ENCODE measurements at regions not wholly inside any gene's neighbourhood (a gene's known extent, or its start where the extent isn't known, plus 50 kb on each side); places are given as distances from the start of the nearest gene placed in this dataset.

- ChIA-PET CTCF (no interaction called here), POLR2A (no interaction called here)
These were observed 411.7 kb upstream of the RORA start for GRCh38 chr15:61640756-61641155.

GRCh38 chr15:61639491-61639890 lies 410.4 kb upstream of the RORA start:
- ATAC-seq, result no peak
- ChIA-PET CTCF (no interaction called here), POLR2A (no interaction called here)
- H3K27ac Mint-ChIP-seq, result no peak overlapping the region
- H3K4me1 Mint-ChIP-seq (ENCODE audit: low read depth), result no peaks in the 10 kb centered on the region
- no peak for DNase-seq
- no peak overlapping the region for H3K4me3 Mint-ChIP-seq
- peaks cover 6% of the 10 kb centered on the region for H3K27me3 Mint-ChIP-seq (ENCODE audit: low read depth)
- H3K36me3 Mint-ChIP-seq (ENCODE audit: low read depth), result no peaks in the 10 kb centered on the region
- H3K9me3 Mint-ChIP-seq (ENCODE audit: insufficient read depth), result no peaks in the 10 kb centered on the region

More at GRCh38 chr15:61640756-61641155, 411.7 kb upstream of the RORA start:
- no peaks in the 10 kb centered on the region for H3K9me3 Mint-ChIP-seq (ENCODE audit: insufficient read depth)
- no peak overlapping the region for H3K27ac Mint-ChIP-seq
- DNase-seq (no peak), ATAC-seq (no peak)
- peaks cover 6% of the 10 kb centered on the region for H3K27me3 Mint-ChIP-seq (ENCODE audit: low read depth)
- no peaks in the 10 kb centered on the region for H3K36me3 Mint-ChIP-seq (ENCODE audit: low read depth)
- H3K4me3 Mint-ChIP-seq, result no peak overlapping the region
- no peaks in the 10 kb centered on the region for H3K4me1 Mint-ChIP-seq (ENCODE audit: low read depth)

GRCh38 chr15:61634837-61635236 lies 405.7 kb upstream of the RORA start:
- no peaks in the 10 kb centered on the region for H3K4me1 Mint-ChIP-seq (ENCODE audit: low read depth)
- no peak for DNase-seq
- no peak overlapping the region for H3K27ac Mint-ChIP-seq
- no peaks in the 10 kb centered on the region for H3K9me3 Mint-ChIP-seq (ENCODE audit: insufficient read depth)
- ChIA-PET POLR2A (no interaction called here), CTCF (no interaction called here)
- H3K4me3 Mint-ChIP-seq, result no peak overlapping the region
- peaks cover 10% of the 10 kb centered on the region for H3K27me3 Mint-ChIP-seq (ENCODE audit: low read depth)
- ATAC-seq, result no peak
- no peaks in the 10 kb centered on the region for H3K36me3 Mint-ChIP-seq (ENCODE audit: low read depth)

- ChIA-PET CTCF (no interaction called here), POLR2A (no interaction called here)
- Mint-ChIP-seq H3K27ac (no peak overlapping the region), H3K4me1 (ENCODE audit: low read depth) (no peaks in the 10 kb centered on the region), H3K4me3 (no peak overlapping the region), H3K36me3 (ENCODE audit: low read depth) (no peaks in the 10 kb centered on the region), H3K27me3 (ENCODE audit: low read depth) (peaks cover 10% of the 10 kb centered on the region), H3K9me3 (ENCODE audit: insufficient read depth) (no peaks in the 10 kb centered on the region)
- ATAC-seq, result no peak
- DNase-seq, result no peak
These were observed 404.8 kb upstream of the RORA start for GRCh38 chr15:61633951-61634350.

- ATAC-seq, result no peak
- peaks cover 19% of the 10 kb centered on the region for H3K27me3 Mint-ChIP-seq (ENCODE audit: low read depth)
- no peaks in the 10 kb centered on the region for H3K9me3 Mint-ChIP-seq (ENCODE audit: insufficient read depth)
- H3K4me3 Mint-ChIP-seq, result no peak overlapping the region
- ChIA-PET CTCF (no interaction called here), POLR2A (no interaction called here)
- no peak for DNase-seq
- H3K36me3 Mint-ChIP-seq (ENCODE audit: low read depth), result no peaks in the 10 kb centered on the region
- H3K4me1 Mint-ChIP-seq (ENCODE audit: low read depth), result no peaks in the 10 kb centered on the region
- H3K27ac Mint-ChIP-seq, result no peak overlapping the region
These were observed 400.2 kb upstream of the RORA start for GRCh38 chr15:61629269-61629668.

- Mint-ChIP-seq H3K27me3 (ENCODE audit: low read depth) (peaks cover 11% of the 10 kb centered on the region), H3K36me3 (ENCODE audit: low read depth) (no peaks in the 10 kb centered on the region), H3K4me1 (ENCODE audit: low read depth) (no peaks in the 10 kb centered on the region), H3K27ac (no peak overlapping the region), H3K4me3 (no peak overlapping the region), H3K9me3 (ENCODE audit: insufficient read depth) (no peaks in the 10 kb centered on the region)
- DNase-seq (no peak), ATAC-seq (no peak)
- POLR2A ChIA-PET, result no interaction called here
- CTCF ChIA-PET, result no interaction called here
These were observed 395.8 kb upstream of the RORA start for GRCh38 chr15:61624950-61625349.

GRCh38 chr15:61623746-61624145 lies 394.6 kb upstream of the RORA start:
- CTCF ChIA-PET, result no interaction called here
- H3K9me3 Mint-ChIP-seq (ENCODE audit: insufficient read depth), result no peaks in the 10 kb centered on the region

GRCh38 chr15:61621865-61622264 lies 392.8 kb upstream of the RORA start:
- no peak overlapping the region for H3K27ac Mint-ChIP-seq
- CTCF ChIA-PET, result no interaction called here
- no peaks in the 10 kb centered on the region for H3K36me3 Mint-ChIP-seq (ENCODE audit: low read depth)
- no peaks in the 10 kb centered on the region for H3K9me3 Mint-ChIP-seq (ENCODE audit: insufficient read depth)
- no peak overlapping the region for H3K4me3 Mint-ChIP-seq
- POLR2A ChIA-PET, result no interaction called here
- no peak for DNase-seq
- ATAC-seq, result no peak
- H3K27me3 Mint-ChIP-seq (ENCODE audit: low read depth), result peaks cover 2% of the 10 kb centered on the region
- H3K4me1 Mint-ChIP-seq (ENCODE audit: low read depth), result no peaks in the 10 kb centered on the region

More at GRCh38 chr15:61623746-61624145, 394.6 kb upstream of the RORA start:
- H3K27me3 Mint-ChIP-seq (ENCODE audit: low read depth), result peaks cover 8% of the 10 kb centered on the region
- no peaks in the 10 kb centered on the region for H3K36me3 Mint-ChIP-seq (ENCODE audit: low read depth)
- H3K4me3 Mint-ChIP-seq, result no peak overlapping the region
- H3K4me1 Mint-ChIP-seq (ENCODE audit: low read depth), result no peaks in the 10 kb centered on the region
- no peak for DNase-seq
- H3K27ac Mint-ChIP-seq, result no peak overlapping the region
- ATAC-seq, result no peak
- POLR2A ChIA-PET, result no interaction called here

GRCh38 chr15:61621146-61621545 lies 392.0 kb upstream of the RORA start:
- DNase-seq (peak; percentile 21), ATAC-seq (no peak)
- H3K36me3 Mint-ChIP-seq (ENCODE audit: low read depth), result no peaks in the 10 kb centered on the region
- H3K27me3 Mint-ChIP-seq (ENCODE audit: low read depth), result no peaks in the 10 kb centered on the region
- ChIA-PET POLR2A (no interaction called here), CTCF (no interaction called here)
- no peak overlapping the region for H3K27ac Mint-ChIP-seq
- no peaks in the 10 kb centered on the region for H3K9me3 Mint-ChIP-seq (ENCODE audit: insufficient read depth)
- H3K4me3 Mint-ChIP-seq, result no peak overlapping the region
- no peaks in the 10 kb centered on the region for H3K4me1 Mint-ChIP-seq (ENCODE audit: low read depth)

GRCh38 chr15:61620151-61620550 lies 391.0 kb upstream of the RORA start:
- ChIA-PET POLR2A (no interaction called here), CTCF (interaction anchor here (0.7 to 1.7 kb wide), 4 partner anchors 8 to 426 kb away, joined by 3 to 5 read pairs (median 4); no protein-coding TSS in a partner anchor)
- no peaks in the 10 kb centered on the region for H3K27me3 Mint-ChIP-seq (ENCODE audit: low read depth)
- H3K36me3 Mint-ChIP-seq (ENCODE audit: low read depth), result no peaks in the 10 kb centered on the region
- ATAC-seq (no peak), DNase-seq (no peak)
- H3K9me3 Mint-ChIP-seq (ENCODE audit: insufficient read depth), result peaks cover 2% of the 10 kb centered on the region
- no peaks in the 10 kb centered on the region for H3K4me1 Mint-ChIP-seq (ENCODE audit: low read depth)
- no peak overlapping the region for H3K27ac Mint-ChIP-seq
- H3K4me3 Mint-ChIP-seq, result no peak overlapping the region

GRCh38 chr15:61613729-61614128 lies 384.6 kb upstream of the RORA start:
- ATAC-seq, result no peak
- Mint-ChIP-seq H3K9me3 (ENCODE audit: insufficient read depth) (peaks cover 12% of the 10 kb centered on the region), H3K36me3 (ENCODE audit: low read depth) (no peaks in the 10 kb centered on the region), H3K27ac (no peak overlapping the region), H3K4me1 (ENCODE audit: low read depth) (no peaks in the 10 kb centered on the region), H3K27me3 (ENCODE audit: low read depth) (peaks cover 4% of the 10 kb centered on the region), H3K4me3 (no peak overlapping the region)
- ChIA-PET POLR2A (no interaction called here), CTCF (no interaction called here)
- no peak for DNase-seq

- ATAC-seq (no peak), DNase-seq (no peak)
- peaks cover 12% of the 10 kb centered on the region for H3K9me3 Mint-ChIP-seq (ENCODE audit: insufficient read depth)
- ChIA-PET CTCF (no interaction called here), POLR2A (no interaction called here)
- peaks cover 4% of the 10 kb centered on the region for H3K27me3 Mint-ChIP-seq (ENCODE audit: low read depth)
- no peak overlapping the region for H3K4me3 Mint-ChIP-seq
- H3K36me3 Mint-ChIP-seq (ENCODE audit: low read depth), result no peaks in the 10 kb centered on the region
- no peaks in the 10 kb centered on the region for H3K4me1 Mint-ChIP-seq (ENCODE audit: low read depth)
- no peak overlapping the region for H3K27ac Mint-ChIP-seq
These were observed 384.0 kb upstream of the RORA start for GRCh38 chr15:61613138-61613537.

GRCh38 chr15:61612111-61612510 lies 383.0 kb upstream of the RORA start:
- Mint-ChIP-seq H3K4me1 (ENCODE audit: low read depth) (no peaks in the 10 kb centered on the region), H3K36me3 (ENCODE audit: low read depth) (no peaks in the 10 kb centered on the region), H3K9me3 (ENCODE audit: insufficient read depth) (peaks cover 12% of the 10 kb centered on the region), H3K27ac (no peak overlapping the region), H3K4me3 (no peak overlapping the region), H3K27me3 (ENCODE audit: low read depth) (peaks cover 4% of the 10 kb centered on the region)
- DNase-seq, result no peak
- ChIA-PET CTCF (no interaction called here), POLR2A (no interaction called here)
- ATAC-seq, result no peak
